GM21786 (cell line): ENCODE measurements at regions not wholly inside any gene's neighbourhood (a gene's known extent, or its start where the extent isn't known, plus 50 kb on each side); places are given as distances from the start of the nearest gene placed in this dataset.
"Not testable (repeated sequence)": the region's sequence is repeated elsewhere in the genome, so short reads cannot be mapped to it uniquely, and the experiment has no call there.

Source experiments
- ATAC-seq: cut with Tn5 transposase; IDR thresholded peaks from one replicate; pipeline ENCODE4 v1.9.1; 2021; ENCODE audit not compliant: unreplicated experiment

DNA sequence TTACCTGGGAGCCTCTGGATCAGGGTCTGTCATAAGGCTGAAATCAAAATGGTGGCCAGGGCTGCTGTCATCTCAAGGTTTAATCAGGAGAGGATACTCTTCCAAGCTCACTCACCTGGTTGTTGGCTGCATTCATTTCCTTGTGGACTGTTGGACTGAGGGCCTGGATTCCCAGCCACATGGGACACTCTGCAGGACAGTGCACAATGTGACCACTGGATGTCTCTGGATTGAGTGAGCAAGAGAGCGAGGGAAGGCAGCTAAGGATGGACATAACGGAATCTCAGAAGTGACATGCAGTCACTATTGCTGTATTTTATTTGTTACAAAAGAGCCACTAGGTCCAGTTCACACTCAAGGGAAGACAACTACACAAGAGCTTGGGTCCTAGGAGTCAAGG is 229.1 kb downstream of the S1PR1 start:
- ATAC-seq: no peak

- ATAC-seq: no peak
Observed at GRCh38 chr1:101474039-101474665, 237.3 kb downstream of the S1PR1 start.

DNA sequence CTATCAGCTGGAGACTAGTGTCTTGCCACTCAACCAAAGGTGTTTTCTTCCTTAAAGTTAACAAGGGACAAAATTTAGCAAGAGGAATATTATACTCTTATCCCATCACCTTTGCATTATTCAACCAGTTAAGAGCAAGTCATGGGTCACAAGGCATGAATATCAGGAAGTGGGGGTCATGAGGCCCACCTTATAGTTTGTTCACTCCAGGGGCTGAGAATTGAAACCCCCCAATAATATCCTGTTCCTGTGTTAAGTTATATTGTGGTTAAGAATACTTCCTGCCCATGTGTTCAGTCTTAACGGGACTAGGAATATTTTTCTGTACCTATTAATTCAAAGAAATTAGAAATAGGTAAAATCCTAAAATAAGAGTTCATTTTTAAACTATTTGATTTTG is 239.7 kb downstream of the S1PR1 start:
- ATAC-seq: no peak

- ATAC-seq: no peak
Observed at GRCh38 chr1:101479945-101480344, 243.1 kb downstream of the S1PR1 start.

DNA sequence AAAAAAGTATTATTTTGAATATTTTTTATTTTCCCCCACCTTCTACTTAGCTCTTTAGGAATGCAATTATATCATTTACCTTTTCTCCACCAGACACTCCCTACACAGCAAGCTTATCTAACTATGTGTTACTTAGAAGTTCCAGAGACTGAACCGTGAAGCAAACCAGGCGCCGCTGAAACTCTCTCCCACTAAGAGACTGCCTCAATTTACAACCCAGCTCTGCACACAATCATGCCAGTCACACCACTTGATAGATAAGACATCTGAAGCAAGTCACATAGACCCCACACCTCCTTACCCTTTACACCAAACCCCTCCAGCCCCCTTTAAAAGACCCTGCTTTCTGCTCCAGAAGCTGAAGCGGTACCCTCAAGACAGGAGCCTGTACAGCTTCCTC is 245.5 kb downstream of the S1PR1 start:
- ATAC-seq: no peak

GRCh38 chr1:101483982-101484688 is 247.3 kb downstream of the S1PR1 start:
- no peak for ATAC-seq

DNA sequence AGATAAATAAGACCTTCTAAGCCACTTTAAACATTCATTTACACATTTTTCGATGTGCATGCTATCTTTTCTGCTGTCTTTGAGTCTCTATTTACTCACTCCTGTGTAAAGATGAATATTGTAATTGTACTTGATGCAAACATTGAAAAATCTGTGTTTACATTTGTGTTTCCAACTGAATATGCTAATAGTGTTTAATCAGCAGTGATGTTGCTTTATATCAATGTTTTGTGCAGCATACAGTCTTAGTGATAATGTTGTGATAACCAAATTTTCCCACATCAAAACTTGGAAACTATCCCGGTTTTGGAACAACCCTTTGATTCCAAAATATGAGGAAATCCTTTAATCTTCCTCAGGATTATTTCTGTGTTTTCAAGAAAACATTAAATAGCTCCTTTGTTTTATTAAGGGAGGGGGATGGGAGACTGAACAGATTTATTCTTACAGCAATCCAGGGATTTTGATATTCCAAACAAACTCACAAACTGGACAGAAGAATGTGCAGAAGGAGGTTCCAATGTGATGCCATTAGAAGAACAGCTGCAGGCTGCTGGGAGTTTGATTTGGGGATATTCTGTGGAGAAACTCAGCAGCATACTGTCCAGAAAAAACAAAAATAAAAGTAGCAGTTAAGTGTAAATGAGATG is 248.0 kb downstream of the S1PR1 start:
- ATAC-seq: no peak

- no peak for ATAC-seq
Observed at GRCh38 chr1:101485712-101486111, 248.9 kb downstream of the S1PR1 start.

DNA sequence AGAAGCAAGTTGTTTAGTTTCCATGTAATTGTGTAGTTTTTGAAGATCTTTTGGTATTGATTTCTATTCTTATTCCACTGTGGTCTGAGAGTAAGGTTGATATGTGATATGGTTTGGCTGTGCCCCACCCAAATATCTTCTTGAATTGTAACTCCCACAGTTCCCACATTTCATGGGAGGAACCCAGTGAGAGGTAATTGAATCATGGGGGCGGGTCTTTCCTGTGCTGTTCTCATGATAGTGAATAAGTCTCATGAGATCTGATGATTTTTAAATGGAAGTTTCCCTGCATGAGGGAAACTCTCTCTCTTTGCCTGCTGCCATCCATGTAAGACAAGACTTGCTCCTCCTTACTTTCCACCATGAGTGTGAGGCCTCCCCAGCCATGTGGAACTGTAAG is 255.3 kb downstream of the S1PR1 start:
- not testable (repeated sequence) for ATAC-seq

DNA sequence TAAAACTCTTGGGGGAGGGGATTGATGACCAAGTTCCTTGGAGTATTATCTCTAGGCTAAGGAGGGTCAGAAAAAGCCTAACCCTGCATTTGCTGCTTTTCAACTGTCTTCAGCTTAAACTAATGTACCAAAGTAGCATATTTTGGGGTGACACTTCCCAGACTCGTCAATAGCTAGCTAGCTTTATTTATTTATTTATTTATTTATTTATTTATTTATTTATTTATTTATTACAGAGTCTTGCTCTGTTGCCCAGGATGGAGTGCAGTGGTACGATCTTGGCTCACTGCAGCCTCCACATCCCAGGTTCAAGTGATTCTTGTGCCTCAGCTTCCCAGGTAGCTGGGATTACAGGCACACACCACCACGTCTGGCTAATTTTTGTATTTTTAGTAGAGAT is 257.1 kb downstream of the S1PR1 start:
- ATAC-seq: not testable (repeated sequence)

GRCh38 chr1:101496109-101496508 is 259.3 kb downstream of the S1PR1 start:
- no peak for ATAC-seq

DNA sequence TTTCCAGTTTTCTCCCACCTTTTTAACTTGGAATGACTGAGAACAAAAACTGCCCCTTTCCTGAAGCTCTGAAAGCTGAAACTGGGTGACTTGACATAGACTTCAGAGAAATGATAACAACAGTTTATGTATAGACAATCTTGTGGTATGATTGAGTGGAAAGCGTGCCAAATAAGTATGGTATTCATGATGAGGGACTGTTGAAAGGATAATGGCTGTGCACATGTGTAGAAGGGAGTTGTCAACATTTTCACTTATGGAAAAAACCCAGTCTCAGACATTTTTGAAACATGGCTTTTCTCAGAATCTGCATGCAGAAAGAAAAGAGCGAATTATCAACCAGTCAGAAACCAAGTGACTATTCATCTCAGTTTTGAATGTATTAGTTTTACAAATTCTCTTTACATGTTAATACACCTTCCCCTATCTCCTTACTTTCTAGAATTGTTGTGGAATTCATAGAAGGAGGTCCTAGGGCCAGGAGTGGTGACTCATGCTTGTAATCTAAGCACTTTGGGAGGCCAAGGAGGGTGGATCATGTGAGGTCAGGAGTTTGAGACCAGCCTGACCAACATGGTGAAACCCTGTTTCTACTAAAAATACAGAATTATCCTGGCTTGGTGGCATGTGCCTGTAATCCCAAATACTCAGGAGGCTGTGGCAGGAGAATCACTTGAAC is 261.2 kb downstream of the S1PR1 start:
- ATAC-seq: no peak

DNA sequence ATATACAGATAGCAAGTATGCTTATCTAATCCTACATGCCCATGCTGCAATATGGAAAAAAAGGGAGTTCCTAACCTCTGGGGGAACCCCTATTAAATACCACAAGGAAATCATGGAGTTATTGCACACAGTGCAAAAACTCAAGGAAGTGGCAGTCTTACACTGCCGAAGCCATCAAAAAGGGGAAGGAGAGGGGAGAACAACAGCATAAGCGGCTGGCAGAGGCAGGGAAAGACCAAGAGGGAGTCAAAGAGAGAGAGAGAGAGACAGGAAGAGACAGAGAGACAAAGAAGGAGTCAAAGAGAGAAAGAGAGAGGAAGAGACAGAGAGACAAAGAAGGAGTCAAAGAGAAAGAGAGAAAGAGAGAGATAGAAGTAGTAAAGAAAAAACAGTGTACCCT is 267.3 kb downstream of the S1PR1 start:
- ATAC-seq: not testable (repeated sequence)

- ATAC-seq: not testable (repeated sequence)
Observed at GRCh38 chr1:101505240-101505639, 268.4 kb downstream of the S1PR1 start.

- ATAC-seq: no peak
Observed at GRCh38 chr1:101506541-101507164, 269.8 kb downstream of the S1PR1 start.

GRCh38 chr1:101507547-101507971 is 270.7 kb downstream of the S1PR1 start:
- ATAC-seq: no peak

DNA sequence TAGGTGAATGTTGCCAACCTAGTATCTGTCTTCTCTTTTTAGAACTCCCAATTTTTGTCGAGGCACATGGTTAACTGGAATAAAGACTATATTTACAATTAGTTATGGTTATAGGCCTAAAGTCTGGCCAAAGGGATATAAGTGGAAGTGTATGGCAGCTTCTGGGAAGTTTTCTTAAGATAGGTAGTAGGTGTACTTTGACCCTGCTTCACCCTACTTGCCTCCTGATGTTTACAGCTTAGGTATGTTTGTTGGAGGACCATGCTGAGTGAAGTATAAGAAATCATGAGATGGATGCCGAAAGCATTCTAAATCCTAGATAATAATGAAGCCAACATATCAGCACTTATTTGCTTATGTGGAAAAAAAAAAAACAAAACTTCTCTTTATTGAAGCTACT is 272.1 kb downstream of the S1PR1 start:
- no peak for ATAC-seq

DNA sequence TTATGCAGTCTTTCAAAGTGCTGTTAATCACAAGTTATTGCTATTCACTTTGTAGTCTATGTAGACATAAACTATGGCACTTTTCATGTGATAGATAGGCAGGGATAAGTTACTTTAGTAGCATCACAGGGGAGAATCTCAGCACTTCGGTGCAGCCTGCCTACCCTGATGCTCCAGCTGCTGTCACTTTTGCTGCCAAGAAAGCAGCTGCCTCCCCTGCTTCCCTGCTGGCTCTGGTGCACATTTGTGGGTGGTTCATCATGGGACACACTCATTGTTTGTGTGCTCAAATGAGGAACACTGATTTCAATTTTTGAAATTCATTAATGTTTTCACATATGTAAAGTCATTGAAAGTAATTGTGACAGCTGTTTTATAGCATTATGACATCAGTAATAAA is 272.6 kb downstream of the S1PR1 start:
- no peak for ATAC-seq

DNA sequence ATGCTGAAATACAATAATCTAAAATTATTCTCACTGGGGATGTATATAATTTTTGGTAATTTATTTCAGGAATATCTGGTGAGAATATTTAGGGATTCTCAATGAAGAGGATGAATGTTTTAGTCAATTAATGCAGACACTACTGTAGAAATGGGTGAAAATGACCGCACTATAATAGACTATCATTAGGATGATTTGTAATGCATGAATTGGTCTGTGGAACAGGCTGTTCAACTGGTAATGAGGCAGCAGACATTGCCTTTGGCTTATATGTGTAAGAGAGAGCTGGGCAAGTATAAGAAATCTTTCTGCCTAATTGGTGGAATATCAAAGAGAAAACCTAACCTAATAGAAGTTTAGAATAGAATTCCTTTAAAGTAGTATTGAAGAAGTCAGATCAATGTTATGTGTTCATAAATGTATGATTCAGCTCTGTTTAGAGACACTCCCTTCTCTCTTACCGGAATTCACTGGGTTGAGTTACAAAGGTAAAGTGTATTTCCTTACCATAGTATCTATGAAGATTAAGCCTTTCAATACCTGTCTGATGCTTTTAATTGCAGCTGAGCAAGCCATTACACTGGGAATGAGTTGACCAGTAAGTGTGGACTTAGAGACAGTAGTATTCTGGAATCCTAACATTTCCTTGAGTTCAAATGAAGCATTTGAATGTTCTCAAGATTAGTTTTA is 274.5 kb downstream of the S1PR1 start:
- ATAC-seq: no peak

DNA sequence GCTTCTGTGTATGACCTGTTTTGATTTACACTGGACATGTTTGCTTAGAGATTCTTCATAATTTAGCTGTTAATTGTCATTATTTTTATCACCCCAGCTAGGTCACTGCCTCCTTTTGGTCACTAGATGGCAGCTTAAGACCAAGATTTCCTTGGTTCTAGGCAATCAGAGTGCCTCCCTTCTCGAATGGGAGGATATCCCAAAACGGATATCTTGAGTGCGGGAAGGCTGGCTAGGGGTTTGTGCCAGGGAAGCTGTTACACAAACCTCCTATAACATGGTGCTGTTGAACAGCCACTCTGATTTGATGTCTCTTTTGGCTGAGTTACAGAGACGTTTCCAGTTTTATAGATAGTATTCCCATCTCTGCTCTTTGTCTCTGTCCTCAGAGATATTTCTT is 283.5 kb downstream of the S1PR1 start:
- peak; percentile 92 for ATAC-seq

DNA sequence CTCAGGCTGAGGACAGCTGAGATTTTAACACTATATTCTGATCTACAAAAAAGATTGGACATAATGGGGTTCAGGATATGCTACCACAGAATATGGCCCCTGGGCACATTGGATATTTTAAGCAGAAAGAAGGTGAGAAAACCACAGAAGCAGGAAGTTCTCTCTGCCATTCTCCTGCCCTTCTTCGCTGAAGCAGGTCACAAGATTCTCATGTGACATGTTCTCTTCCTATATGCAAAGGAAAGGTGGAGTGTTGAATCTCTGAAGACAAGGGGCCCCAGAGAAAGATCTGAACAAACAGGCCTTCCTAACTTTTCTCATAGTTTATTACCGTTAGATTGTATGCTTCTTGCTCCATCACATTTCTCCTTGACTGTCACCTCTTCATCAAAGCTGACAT is 285.7 kb downstream of the S1PR1 start:
- ATAC-seq: peak; percentile 33
